Mammary epithelial cell (primary cell): ENCODE measurements at regions not wholly inside any gene's neighbourhood (a gene's known extent, or its start where the extent isn't known, plus 50 kb on each side); places are given as distances from the start of the nearest gene placed in this dataset.
A peak's percentile ranks its signal among the peaks of the same experiment; 100 is the strongest.

Source experiments
- EZH2 ChIP-seq: IDR thresholded peaks from 2 replicates; pipeline ENCODE4 v1.6.1; 2012; ENCODE audit warnings: low read length, inconsistent platforms, borderline replicate concordance
- TF ChIP-seq, protein P1 (sequence below), 2 donors: IDR thresholded peaks in 1 of 2; conservative IDR thresholded peaks in 1 of 2; 2 replicates each; pipeline ENCODE4 v1.5.1; 2011 to 2012; ENCODE audit warnings: inconsistent platforms in 2 of 2, low read length in 2 of 2, mild to moderate bottlenecking in 2 of 2, control low read depth in 1 of 2, low read depth in 1 of 2; ENCODE audit not compliant: insufficient read depth in 1 of 2; ENCODE audit errors: extremely low read depth in 1 of 2

DNA sequence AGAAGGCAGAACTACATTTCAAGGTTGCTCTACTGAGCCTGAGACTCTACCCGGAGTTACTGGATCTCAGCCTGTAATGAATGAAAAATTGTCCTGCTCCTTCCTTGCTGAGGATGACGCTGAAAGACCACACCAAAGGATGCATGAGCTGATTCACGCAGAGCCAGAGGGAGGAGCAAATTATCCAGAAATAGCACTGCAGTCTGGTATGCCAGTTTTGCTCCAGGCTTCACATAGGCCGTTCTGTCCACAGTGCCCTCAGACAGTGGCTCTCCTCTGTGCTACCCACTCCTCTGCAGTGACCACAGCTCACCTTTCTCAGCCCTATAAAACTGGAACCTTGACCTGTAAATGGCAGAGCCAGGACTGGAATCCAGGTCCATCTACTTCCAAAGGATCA lies 79.3 kb upstream of the GALNT18 start:
- TF ChIP-seq, protein P1, sequence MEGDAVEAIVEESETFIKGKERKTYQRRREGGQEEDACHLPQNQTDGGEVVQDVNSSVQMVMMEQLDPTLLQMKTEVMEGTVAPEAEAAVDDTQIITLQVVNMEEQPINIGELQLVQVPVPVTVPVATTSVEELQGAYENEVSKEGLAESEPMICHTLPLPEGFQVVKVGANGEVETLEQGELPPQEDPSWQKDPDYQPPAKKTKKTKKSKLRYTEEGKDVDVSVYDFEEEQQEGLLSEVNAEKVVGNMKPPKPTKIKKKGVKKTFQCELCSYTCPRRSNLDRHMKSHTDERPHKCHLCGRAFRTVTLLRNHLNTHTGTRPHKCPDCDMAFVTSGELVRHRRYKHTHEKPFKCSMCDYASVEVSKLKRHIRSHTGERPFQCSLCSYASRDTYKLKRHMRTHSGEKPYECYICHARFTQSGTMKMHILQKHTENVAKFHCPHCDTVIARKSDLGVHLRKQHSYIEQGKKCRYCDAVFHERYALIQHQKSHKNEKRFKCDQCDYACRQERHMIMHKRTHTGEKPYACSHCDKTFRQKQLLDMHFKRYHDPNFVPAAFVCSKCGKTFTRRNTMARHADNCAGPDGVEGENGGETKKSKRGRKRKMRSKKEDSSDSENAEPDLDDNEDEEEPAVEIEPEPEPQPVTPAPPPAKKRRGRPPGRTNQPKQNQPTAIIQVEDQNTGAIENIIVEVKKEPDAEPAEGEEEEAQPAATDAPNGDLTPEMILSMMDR (conservative IDR thresholded peaks at IDR 0.05 in 1 of 2, IDR thresholded peaks at IDR 0.05 in 1 of 2; ENCODE audit: extremely low read depth in 1 of 2, insufficient read depth in 1 of 2, low read depth in 1 of 2, low read length in 2 of 2): peak; percentile 46 to 64
- TF ChIP-seq EZH2: no peak
